Heart left ventricle (tissue), 13 donors: ENCODE measurements at regions not wholly inside any gene's neighbourhood (a gene's known extent, or its start where the extent isn't known, plus 50 kb on each side); places are given as distances from the start of the nearest gene placed in this dataset.

ENCODE experiments used
- POLR2A ChIP-seq, 2 donors: fragments of 450-650 bp; IDR thresholded peaks; one replicate each; pipeline ENCODE4 v1.6.1; 2017; ENCODE audit warnings: antibody characterized with exemption in 2 of 2, mild to moderate bottlenecking in 2 of 2, moderate library complexity in 2 of 2
- TF ChIP-seq, protein P1 (sequence below), 12 donors: fragments of 200-600 bp; sonication (generic) in 4 of 12; IDR thresholded peaks; one replicate each; pipeline versions ENCODE4 v1.5.0 to v1.8.0; 2018 to 2022; ENCODE audit warnings: antibody characterized with exemption in 12 of 12, mild to moderate bottlenecking in 5 of 12
- donor health status: ischemic (EF 13 %, LVEDD 7.1; RV severe dilation, severe dysfunction).
- donor health status: DM: no; HTN: yes; CAD: no.
- donor health status: DM: no; HTN: no; CAD: no.
- donor health status: ischemic (EF 25% LVEDD 6.9; RV normal size, moderate dysfunction).
- donor health status: ischemic (EF 25% LVEDD 5.7; RV mildly dilated, moderate dysfunction).
- donor health status: ischemic (EF 35%, LVEDD 5.7; RV mildly dilated, moderate dysfunction).
- donor health status: nonischemic (EF 11% LVEDD 7.7; RV severe dilation, severe dysfunction).
- donor health status: DM: yes; HTN: yes; CAD: no.
- donor health status: PGD.
- donor health status: ischemic (EF 29% LVEDD 5.4; RV normal size, mild dysfunction).
- donor health status: nonischemic (EF 23%, LVEDD 6.1; RV moderate dilation, normal function).

GRCh38 chr2:203790134-203790852 is 77.3 kb upstream of the CTLA4 start:
- TF ChIP-seq, protein P1, sequence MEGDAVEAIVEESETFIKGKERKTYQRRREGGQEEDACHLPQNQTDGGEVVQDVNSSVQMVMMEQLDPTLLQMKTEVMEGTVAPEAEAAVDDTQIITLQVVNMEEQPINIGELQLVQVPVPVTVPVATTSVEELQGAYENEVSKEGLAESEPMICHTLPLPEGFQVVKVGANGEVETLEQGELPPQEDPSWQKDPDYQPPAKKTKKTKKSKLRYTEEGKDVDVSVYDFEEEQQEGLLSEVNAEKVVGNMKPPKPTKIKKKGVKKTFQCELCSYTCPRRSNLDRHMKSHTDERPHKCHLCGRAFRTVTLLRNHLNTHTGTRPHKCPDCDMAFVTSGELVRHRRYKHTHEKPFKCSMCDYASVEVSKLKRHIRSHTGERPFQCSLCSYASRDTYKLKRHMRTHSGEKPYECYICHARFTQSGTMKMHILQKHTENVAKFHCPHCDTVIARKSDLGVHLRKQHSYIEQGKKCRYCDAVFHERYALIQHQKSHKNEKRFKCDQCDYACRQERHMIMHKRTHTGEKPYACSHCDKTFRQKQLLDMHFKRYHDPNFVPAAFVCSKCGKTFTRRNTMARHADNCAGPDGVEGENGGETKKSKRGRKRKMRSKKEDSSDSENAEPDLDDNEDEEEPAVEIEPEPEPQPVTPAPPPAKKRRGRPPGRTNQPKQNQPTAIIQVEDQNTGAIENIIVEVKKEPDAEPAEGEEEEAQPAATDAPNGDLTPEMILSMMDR (IDR thresholded peaks at IDR 0.05), result no peak
- TF ChIP-seq POLR2A (IDR thresholded peaks at IDR 0.05), result no peak
